GM12878 (cell line): ENCODE measurements at regions not wholly inside any gene's neighbourhood (a gene's known extent, or its start where the extent isn't known, plus 50 kb on each side); places are given as distances from the start of the nearest gene placed in this dataset.

Source experiments
- CEBPB ChIP-seq, 2 experiments: fragments of 150-350 bp in 1 of 2; IDR thresholded peaks; 2 replicates each; pipeline ENCODE4 v1.6.1; 2012 to 2014; ENCODE audit warnings: low read depth in 2 of 2, low read length in 2 of 2, borderline replicate concordance in 1 of 2, inconsistent platforms in 1 of 2
- EZH2 ChIP-seq: IDR thresholded peaks from 2 replicates; pipeline ENCODE4 v1.6.1; 2012; ENCODE audit warnings: low read depth, mild to moderate bottlenecking, control low read depth, inconsistent platforms, low read length, borderline replicate concordance; ENCODE audit not compliant: control insufficient read depth
- POLR2AphosphoS2 ChIP-seq: IDR thresholded peaks from 2 replicates; pipeline ENCODE4 v1.6.1; 2011; ENCODE audit warnings: low read depth, mild to moderate bottlenecking, low read length, improper control_type of control experiment, moderate library complexity
- RCOR1 ChIP-seq: conservative IDR thresholded peaks from 2 replicates; pipeline ENCODE4 v1.6.1; 2012; ENCODE audit warnings: low read depth, low read length, improper control_type of control experiment
- SIX5 ChIP-seq: IDR thresholded peaks from 2 replicates; pipeline ENCODE4 v1.6.1; 2011; ENCODE audit warnings: mild to moderate bottlenecking, low read depth, low read length, moderate library complexity; ENCODE audit not compliant: severe bottlenecking
- ZNF274 ChIP-seq: IDR thresholded peaks from one replicate; pipeline ENCODE4 v1.8.0; 2011; ENCODE audit not compliant: insufficient read length, insufficient read depth
- TF ChIP-seq, protein P1 (sequence below): fragments of 450-650 bp; formaldehyde crosslinking; IDR thresholded peaks from 2 replicates; pipeline ENCODE4 v1.4.0; 2020; ENCODE audit warnings: mild to moderate bottlenecking, moderate library complexity
- TF ChIP-seq, protein P2 (sequence below): fragments of 450-650 bp; IDR thresholded peaks from 2 replicates; pipeline ENCODE4 v1.6.1; 2018; ENCODE audit warnings: mild to moderate bottlenecking, low read depth, moderate library complexity; ENCODE audit not compliant: partially characterized antibody

DNA sequence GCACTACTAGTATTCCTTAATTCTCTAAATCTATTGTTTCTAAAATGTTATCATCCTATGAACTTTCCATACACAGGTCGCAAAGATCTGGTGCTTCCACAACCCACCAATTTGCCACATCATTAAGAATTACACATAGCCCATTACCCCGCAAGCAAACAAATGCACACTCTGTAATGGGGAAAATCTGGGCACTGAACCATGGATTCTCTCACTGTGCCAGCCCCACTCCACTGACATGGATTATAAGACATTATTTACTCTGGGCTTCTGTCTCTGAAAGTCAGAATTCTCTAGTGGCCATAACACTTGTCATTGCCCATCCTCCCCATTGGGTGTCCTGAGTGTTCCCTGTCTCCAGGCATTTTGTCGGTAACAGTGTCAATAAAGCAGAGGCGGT lies 537.1 kb downstream of the EPHA4 start:
- TF ChIP-seq CEBPB (IDR thresholded peaks at IDR 0.05; ENCODE audit: borderline replicate concordance in 1 of 2, low read depth in 2 of 2, low read length in 2 of 2) (no peak), SIX5 (no peak), EZH2 (no peak), ZNF274 (no peak), RCOR1 (no peak), POLR2AphosphoS2 (no peak)
- TF ChIP-seq, protein P1, sequence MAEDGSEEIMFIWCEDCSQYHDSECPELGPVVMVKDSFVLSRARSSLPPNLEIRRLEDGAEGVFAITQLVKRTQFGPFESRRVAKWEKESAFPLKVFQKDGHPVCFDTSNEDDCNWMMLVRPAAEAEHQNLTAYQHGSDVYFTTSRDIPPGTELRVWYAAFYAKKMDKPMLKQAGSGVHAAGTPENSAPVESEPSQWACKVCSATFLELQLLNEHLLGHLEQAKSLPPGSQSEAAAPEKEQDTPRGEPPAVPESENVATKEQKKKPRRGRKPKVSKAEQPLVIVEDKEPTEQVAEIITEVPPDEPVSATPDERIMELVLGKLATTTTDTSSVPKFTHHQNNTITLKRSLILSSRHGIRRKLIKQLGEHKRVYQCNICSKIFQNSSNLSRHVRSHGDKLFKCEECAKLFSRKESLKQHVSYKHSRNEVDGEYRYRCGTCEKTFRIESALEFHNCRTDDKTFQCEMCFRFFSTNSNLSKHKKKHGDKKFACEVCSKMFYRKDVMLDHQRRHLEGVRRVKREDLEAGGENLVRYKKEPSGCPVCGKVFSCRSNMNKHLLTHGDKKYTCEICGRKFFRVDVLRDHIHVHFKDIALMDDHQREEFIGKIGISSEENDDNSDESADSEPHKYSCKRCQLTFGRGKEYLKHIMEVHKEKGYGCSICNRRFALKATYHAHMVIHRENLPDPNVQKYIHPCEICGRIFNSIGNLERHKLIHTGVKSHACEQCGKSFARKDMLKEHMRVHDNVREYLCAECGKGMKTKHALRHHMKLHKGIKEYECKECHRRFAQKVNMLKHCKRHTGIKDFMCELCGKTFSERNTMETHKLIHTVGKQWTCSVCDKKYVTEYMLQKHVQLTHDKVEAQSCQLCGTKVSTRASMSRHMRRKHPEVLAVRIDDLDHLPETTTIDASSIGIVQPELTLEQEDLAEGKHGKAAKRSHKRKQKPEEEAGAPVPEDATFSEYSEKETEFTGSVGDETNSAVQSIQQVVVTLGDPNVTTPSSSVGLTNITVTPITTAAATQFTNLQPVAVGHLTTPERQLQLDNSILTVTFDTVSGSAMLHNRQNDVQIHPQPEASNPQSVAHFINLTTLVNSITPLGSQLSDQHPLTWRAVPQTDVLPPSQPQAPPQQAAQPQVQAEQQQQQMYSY (CRISPR knock-in tag) = no peak
- TF ChIP-seq, protein P2, sequence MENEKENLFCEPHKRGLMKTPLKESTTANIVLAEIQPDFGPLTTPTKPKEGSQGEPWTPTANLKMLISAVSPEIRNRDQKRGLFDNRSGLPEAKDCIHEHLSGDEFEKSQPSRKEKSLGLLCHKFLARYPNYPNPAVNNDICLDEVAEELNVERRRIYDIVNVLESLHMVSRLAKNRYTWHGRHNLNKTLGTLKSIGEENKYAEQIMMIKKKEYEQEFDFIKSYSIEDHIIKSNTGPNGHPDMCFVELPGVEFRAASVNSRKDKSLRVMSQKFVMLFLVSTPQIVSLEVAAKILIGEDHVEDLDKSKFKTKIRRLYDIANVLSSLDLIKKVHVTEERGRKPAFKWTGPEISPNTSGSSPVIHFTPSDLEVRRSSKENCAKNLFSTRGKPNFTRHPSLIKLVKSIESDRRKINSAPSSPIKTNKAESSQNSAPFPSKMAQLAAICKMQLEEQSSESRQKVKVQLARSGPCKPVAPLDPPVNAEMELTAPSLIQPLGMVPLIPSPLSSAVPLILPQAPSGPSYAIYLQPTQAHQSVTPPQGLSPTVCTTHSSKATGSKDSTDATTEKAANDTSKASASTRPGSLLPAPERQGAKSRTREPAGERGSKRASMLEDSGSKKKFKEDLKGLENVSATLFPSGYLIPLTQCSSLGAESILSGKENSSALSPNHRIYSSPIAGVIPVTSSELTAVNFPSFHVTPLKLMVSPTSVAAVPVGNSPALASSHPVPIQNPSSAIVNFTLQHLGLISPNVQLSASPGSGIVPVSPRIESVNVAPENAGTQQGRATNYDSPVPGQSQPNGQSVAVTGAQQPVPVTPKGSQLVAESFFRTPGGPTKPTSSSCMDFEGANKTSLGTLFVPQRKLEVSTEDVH = no peak
